D721Med (cell line): ENCODE measurements at regions not wholly inside any gene's neighbourhood (a gene's known extent, or its start where the extent isn't known, plus 50 kb on each side); places are given as distances from the start of the nearest gene placed in this dataset.
"Not testable (repeated sequence)": the region's sequence is repeated elsewhere in the genome, so short reads cannot be mapped to it uniquely, and the experiment has no call there.

Experiments used
- DNase-seq: peaks from one replicate; pipeline ENCODE4 v3.0.0; 2011; ENCODE audit warnings: low spot score; ENCODE audit not compliant: insufficient read length
- FAIRE-seq: peaks from 2 replicates; lab custom pipeline; 2011; peaks lifted over from hg19 to GRCh38; lab: Jason Lieb, UNC
- TF ChIP-seq, protein P1 (sequence below): IDR thresholded peaks from 2 replicates; pipeline ENCODE4 v1.5.1; 2012; ENCODE audit warnings: mild to moderate bottlenecking, control low read depth; ENCODE audit not compliant: insufficient read depth; ENCODE audit errors: missing control alignments

DNA sequence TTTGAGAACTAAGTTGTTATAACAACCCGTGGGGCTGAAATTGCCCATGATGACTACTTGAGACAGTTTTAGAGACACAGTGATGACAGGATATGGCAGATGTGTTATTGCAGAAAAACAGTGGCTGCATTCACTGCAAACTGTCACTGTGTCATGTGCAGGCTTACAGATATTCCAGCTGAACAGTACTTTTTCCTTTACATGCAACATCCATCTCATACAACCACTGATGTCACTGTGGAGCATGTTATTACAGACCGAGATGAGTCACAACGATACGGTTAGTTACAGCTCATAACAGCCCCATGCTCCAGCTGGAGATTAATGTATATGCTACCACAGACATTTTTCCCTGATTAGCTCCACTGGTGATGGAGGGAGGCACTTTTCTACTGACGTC lies 207.4 kb downstream of the TMA16 start:
- FAIRE-seq: peak; percentile 87

DNA sequence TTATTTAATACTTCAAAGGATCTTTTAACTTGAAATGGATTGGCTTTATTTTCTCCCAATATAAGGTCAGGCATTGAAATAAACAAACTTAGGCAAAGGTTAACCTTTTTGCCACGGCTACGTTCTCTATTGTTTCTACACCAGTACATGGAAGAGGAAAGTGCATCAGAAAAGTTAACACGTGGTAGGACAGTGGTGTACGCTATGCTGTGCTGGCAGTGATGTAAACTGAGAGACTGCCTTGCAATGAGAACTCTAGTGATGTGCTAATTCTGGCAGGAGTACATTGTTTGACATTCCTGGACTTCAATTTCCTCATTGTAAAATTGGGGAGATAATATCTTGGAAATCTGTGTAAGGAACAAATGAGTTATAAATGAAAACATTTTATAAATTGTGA lies 208.2 kb downstream of the TMA16 start:
- TF ChIP-seq, protein P1, sequence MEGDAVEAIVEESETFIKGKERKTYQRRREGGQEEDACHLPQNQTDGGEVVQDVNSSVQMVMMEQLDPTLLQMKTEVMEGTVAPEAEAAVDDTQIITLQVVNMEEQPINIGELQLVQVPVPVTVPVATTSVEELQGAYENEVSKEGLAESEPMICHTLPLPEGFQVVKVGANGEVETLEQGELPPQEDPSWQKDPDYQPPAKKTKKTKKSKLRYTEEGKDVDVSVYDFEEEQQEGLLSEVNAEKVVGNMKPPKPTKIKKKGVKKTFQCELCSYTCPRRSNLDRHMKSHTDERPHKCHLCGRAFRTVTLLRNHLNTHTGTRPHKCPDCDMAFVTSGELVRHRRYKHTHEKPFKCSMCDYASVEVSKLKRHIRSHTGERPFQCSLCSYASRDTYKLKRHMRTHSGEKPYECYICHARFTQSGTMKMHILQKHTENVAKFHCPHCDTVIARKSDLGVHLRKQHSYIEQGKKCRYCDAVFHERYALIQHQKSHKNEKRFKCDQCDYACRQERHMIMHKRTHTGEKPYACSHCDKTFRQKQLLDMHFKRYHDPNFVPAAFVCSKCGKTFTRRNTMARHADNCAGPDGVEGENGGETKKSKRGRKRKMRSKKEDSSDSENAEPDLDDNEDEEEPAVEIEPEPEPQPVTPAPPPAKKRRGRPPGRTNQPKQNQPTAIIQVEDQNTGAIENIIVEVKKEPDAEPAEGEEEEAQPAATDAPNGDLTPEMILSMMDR: no peak
- DNase-seq (no peak), FAIRE-seq (no peak)

More for the DNA sequence above, 207.4 kb downstream of the TMA16 start:
- DNase-seq: no peak
- TF ChIP-seq, protein P1: no peak

DNA sequence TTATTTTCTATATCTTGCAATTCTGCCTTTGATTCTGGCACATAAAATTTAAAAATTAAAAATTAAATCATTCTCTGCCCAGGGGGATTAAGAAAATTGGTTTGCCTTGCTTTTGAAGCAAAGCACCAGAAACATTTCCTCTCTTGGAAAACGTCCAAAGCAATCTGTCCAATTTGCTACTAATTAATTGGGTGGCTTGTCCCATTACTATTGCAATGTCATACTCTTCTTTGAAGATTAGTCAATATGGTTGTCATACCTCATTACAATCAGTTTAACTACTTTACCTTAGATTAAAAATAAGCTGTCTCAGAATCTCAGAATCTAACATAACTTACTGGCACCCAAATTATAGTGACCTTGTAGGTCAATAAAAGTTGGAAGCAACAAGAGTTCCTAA lies 208.8 kb downstream of the TMA16 start:
- no peak for FAIRE-seq
- TF ChIP-seq, protein P1: no peak
- DNase-seq: no peak

DNA sequence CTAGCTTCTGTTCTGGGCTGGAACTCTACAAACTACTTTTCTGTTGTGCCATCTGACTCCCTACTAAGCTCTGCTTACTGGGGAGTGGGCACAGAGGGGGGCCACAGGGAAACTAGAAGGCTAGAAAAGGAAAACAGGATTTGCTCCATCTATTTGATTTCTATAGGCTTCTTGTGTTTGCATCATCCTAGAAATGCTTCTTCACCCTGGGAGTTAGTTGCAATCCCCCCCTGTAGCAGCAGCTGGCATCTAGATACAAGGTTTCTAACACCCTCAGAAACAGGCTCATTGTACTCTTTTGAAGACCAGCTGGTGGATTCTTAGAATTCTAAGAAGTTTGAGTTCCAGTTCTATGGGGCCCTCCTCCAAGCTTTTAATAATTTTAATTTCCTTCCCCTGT lies 213.4 kb downstream of the TMA16 start:
- DNase-seq (no peak), FAIRE-seq (no peak)
- TF ChIP-seq, protein P1: no peak

DNA sequence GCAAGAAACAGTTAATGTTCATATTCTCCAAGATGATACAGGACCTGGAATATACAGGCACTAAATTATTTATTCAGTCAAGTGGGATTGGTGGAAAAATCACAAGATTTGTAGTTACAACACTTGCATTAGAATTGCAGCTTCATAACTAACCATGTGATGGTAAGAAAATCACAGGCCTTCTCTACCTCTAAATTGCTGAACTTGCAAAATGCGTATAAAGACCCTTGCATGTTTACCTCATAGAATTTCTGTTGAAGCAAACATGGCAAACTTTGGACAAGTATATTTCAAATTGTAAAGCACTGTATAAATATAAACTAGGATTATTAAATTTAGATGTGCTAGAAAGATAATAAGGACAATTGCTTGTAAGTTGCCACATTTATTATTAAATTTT lies 215.1 kb downstream of the TMA16 start:
- FAIRE-seq (no peak), DNase-seq (no peak)
- TF ChIP-seq, protein P1: no peak

DNA sequence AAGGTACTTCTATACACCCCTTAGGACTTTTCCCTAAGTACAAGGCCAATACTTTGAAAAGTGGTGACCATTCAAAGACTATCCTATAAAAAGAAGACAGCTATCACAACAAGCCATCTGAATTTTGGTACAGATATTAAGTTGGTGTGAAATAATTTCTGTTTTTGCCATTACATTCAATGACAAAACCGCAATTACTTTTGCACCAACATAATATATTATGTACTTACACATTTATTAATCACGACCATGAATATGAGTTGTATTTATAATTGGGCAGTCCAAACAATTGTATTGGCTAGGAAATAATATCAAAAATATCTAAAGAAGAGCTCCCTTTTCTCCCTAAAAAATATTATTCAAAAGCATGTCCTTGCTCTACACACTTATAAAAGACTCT lies 215.7 kb downstream of the TMA16 start:
- FAIRE-seq (peak; percentile 29), DNase-seq (no peak)
- TF ChIP-seq, protein P1: no peak

DNA sequence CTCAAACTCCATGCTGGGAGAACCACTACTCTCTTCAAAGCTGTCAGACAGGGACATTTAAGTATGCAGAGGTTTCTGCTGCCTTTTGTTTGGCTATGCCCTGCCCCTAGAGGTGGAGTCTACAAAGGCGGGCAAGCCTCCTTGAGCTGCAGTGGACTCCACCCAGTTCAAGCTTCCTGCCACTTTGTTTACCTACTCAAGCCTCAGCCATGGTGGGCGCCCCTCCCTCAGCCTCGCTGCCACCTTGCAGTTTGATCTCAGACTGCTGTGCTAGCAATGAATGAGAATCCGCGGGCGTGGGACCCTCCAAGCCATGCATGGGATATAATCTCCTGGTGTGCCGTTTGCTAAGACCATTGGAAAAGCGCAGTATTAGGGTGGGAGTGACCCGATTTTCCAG lies 230.0 kb downstream of the TMA16 start:
- not testable (repeated sequence) for FAIRE-seq, DNase-seq

DNA sequence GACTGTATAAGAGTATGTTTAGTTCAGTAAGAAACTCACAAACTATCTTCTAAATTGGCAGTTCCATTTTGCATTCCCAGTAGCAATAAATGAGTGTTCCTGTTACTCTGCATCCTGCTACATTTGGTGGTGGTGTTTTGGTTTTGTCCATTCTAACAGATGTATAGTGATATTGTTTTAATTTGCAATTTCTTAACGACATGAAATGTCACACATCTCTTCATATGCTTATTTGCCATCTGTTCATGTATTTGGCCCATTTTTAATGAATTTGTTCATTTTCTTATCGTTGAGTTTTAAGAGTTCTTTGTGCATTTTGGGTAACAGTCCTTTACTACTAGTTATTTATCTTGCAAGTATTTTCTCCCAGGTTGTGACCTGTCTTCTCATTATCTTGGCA lies 232.2 kb downstream of the TMA16 start:
- TF ChIP-seq, protein P1: no peak
- no peak for FAIRE-seq
- no peak for DNase-seq
